NAMALWA (cell line): ENCODE measurements at regions not wholly inside any gene's neighbourhood (a gene's known extent, or its start where the extent isn't known, plus 50 kb on each side); places are given as distances from the start of the nearest gene placed in this dataset.
"Not testable (repeated sequence)": the region's sequence is repeated elsewhere in the genome, so short reads cannot be mapped to it uniquely, and the experiment has no call there.

ENCODE experiments used
- DNase-seq: peaks from one replicate; pipeline ENCODE4 v3.0.0-alpha.2; 2015; ENCODE audit warnings: low spot score

DNA sequence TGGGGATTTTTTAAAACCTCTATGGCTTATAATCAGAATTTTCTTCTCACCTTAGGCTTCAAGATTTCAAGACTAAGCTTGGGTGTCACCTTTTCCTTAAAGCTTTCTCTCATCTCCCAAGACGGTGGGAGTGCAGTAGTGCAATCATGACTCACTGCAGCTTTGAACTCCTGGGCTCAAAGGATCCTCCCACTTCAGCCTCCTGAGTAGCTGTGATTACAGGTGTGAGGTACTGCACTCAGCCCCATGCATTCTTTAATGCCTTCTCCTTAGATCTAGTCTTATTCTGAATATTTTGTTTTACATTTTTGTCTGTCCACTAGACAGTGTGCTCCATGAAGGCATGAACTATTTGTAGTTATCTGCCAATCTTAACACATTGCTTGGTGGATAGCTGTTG is 55.7 kb upstream of the FAT3 start:
- no peak for DNase-seq

DNA sequence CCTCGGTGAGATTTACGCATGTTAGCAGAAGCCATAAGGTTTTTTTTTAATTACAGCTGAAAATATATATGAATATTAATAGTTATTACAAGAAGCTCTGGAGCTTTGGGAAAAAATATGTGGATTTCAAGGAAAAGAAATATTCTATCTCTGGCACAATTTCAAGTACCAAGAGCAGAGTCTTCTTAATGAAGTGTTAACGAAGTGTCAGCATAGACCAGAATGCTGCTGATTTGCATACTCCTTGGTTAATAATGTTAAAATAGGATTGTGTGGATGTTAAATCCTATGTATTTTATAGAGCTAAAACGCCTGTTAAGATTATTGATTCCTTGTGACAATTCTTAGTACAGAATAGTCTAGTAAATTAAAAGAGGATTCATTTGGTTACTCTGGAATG is 57.0 kb upstream of the FAT3 start:
- no peak for DNase-seq

DNA sequence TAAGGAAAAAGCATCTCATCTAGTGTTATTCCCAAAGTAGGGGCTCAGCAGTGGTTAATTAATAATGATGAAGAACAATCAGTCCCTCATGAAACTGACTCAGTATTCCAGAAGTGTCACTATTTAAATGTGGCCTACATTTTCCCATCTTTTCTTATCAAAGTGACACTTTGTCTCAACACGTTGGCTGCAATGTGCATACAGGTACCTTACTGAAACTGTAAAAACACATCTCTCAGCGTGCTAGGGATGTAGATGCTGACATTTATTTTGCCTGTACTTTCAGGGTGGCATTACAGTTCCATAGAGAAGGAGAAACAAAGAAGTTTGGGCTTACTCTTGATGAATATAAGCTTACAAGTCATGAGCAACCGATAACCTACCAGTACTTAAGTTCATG is 58.3 kb upstream of the FAT3 start:
- no peak for DNase-seq

DNA sequence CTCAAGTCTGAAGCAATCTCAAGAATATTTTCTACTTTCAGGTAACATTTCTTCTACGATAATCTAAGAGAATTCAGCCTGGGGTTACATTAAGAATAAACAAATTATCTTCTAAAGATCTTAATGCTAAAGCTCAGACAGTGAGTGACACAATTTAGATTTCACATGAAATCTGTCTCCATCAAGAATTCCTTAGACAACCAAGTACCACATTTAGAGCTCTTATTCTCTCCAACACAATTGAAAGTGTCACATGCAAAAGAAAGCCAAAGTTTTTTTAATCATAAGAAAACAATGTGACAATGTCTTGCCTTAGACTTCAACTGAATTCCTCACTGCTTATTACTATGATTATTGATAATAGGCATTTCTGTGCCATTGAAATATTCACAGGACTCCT is 60.7 kb upstream of the FAT3 start:
- no peak for DNase-seq

DNA sequence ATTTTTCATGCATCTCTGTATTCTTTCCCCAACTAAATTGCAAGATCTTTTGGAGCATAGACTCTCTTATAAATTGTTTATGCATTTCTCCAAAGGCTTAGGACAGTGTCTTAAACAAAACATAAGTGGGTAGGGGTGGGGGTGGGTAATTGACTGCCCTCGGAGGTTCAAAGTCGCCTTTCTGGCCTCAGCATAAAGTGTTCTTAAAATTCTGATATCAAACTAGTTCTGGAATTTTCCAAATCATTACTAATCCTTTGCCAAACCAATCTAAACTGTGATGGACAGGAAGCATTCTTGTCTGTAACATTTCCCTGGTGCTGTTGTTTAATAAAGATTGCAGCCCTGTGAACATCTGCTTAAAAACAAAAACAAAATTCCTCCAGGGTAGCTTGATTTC is 61.8 kb upstream of the FAT3 start:
- no peak for DNase-seq

DNA sequence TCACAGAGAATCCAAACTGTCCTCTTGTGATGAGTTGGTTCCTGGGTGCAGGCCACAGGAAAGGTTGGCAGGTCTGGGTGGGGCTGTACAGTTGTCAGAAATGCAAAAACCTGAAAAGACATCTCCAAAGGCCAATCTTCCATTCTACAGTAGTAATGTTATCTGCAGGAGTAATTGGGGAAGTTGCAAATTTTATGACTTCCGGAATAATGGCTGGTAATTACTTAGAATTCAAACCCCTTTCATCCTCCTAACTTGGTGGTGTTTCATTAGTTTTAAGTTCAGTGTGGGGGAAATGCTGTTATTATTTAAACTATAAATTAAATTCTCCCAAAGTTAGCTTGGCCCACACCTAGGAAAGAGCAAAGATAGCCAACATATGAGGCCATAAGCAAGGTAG is 64.7 kb upstream of the FAT3 start:
- DNase-seq = no peak

DNA sequence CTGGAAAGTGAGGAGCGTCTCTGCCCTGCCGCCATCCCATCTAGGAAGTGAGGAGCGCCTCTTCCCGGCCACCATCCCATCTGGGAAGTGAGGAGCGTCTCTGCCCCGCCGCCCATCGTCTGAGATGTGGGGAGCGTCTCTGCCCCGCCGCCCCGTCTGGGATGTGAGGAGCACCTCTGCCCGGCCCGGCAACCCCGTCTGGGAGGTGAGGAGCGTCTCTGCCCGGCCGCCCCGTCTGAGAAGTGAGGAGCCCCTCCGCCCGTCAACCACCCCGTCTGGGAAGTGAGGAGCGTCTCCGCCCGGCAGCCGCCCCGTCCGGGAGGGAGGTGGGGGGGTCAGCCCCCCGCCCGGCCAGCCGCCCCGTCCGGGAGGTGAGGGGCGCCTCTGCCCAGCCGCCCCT is 67.2 kb upstream of the FAT3 start:
- not testable (repeated sequence) for DNase-seq

DNA sequence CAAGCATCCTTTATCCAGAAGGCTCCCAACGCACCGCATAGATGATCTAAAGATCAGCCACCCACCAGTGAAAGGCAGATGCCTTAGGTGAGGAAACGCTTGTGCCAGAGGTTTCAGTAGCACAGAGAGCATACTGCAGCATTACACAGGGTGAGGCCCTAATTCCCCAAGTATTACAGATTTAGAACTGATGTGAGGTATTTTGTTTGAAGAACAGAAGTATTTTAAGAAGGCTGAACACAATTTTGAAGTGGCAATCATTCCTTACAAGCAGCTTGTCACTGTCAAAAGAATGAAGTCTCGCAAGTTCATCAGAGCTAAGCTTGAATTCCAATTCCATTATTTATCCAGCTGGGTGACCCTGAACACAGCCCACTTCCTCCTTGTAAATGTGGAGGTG is 70.0 kb upstream of the FAT3 start:
- no peak for DNase-seq

DNA sequence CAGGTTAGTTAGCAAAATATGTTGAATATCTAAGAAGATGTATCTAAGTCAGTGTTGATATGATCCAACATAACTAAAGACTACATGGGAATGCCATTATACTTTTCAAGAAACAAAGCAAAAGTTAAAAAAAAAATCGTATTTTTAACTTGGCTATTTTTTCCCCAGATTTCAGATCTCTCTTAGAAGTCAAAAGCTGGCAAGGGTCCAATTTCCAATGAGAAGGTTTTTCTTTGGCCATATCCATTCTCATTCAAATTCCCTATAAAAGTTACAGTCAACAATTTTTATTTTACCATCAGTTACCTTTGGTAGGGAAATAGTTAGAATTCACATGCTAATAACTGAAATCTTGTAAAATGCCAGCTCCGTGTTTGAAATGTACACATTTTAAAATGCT is 70.5 kb upstream of the FAT3 start:
- DNase-seq = no peak

DNA sequence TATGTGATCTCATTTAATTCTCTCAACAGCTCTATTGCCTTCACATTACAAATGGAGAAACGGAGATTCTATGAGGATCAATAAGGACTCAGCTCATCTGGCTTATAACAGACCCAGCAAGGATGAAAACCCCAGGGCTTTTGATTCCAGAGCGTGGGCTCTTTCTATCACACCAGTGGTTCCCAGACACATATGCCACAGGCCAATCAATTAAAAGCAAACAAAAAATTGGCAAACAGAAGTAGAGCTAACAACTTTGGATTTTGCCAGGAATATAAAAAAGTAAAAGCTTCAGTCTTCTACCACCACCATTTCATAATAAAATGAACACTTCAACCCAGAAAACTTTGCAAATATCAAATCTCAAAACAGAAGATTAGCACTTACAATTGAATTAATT is 71.1 kb upstream of the FAT3 start:
- DNase-seq = no peak

DNA sequence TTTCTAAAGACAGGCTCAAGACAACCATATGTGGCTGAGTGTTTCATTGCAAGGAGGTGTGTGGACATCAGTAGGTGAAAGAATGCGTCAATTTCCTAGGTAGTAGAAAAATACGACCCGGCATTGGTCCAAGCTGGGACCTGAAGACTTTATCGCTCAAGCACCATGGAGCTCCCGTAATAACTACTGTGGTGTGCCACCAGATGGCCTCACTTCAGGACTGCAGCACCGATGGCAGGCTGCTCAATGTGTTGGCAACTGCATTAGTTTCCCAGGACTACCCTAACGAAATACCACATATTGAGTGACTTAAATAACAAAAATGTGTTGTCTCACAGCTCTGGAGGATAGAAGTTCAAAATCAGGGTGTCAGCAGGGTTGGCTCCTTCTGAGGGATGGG is 72.4 kb upstream of the FAT3 start:
- DNase-seq = peak; percentile 6

DNA sequence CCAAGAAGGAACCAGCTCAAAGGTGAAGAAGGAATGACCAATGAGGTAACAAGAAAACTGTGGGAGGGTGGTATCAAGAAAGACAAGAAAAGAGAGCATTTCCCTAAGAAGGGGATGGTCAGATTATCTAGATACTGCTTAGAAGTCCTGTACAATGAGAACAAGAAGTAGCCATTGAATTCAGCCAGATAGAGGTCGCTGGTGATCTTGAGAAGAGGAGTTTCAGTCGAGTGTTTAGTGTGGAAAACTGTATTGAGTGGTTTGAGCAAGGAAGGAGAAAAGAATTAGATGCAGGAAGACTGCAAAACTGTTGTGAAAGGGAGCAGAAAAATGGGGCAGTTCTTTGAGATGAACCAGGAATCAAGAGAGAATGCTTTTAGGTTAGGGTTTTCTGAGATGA is 74.6 kb upstream of the FAT3 start:
- no peak for DNase-seq

DNA sequence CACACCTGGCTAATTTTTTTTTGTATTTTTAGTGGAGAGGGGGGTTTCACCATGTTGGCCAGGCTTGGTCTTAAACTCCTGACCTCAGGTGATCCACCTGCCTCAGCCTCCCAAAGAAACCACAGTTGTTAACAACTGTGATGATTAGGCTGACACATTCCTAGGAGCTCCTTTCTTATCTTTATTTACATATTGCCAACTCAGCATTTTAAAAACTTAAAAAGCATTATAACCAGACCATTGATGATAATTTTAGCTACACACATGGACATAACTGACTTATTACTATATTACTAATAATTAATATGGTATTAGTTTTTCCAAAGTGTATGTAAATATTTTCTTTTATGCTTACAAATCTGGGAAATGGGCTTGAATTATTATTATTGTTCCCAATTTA is 82.9 kb upstream of the FAT3 start:
- no peak for DNase-seq

DNA sequence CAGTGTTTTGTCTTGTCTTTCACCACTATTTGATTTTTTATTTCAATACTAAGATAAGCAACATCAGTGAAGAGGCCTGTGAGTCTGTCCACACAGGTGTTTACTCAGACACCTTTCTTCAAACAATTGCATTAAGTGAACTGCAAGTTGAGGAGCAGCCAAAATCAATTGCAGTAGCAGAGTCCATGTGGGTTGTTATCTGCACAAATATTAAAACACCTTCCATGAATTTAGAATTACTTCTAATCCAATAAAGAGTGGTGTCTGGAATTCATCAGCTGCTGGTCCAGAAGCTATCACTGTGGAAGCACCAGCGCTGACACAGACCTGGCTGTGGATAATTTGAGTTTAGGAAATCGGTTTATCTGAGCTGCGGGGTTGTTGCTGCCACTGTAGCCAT is 83.5 kb upstream of the FAT3 start:
- DNase-seq = no peak

DNA sequence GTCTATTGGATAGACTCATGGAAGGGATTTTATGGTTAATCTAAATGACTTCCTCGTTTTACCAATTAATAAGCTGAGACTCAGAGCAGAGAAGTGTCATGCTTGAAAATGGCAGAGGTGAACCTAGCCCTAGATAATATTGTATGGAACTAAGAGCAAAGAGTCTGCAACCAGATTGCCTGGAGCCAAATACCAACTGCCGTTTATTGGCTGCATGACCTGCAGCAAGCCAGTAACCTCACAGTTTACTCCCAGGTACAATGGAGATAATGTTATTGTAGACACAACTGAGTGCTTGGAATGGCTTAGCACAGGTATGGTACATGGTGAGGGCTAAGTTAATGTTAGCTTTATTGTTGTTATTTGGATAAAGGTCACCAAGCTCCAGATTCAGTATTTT is 84.6 kb upstream of the FAT3 start:
- DNase-seq = no peak

DNA sequence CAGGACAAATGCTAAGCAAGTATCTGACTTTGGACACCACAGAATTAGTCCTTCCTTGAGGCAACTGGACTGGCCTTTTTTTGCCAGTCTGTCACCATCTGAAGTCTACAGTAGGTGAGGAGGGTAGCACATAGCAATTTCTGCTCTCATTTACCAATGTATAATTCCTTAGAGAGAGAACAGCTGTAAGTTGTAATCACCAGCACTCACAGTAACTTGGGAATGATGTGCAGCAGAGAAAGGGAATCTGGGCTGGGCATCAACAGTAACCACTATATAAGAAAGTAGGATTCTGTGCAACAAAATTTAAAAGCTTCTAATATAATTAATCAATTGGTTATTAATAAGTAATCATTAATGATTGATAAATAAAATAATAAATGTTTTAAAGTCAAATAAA is 86.3 kb upstream of the FAT3 start:
- DNase-seq = no peak

DNA sequence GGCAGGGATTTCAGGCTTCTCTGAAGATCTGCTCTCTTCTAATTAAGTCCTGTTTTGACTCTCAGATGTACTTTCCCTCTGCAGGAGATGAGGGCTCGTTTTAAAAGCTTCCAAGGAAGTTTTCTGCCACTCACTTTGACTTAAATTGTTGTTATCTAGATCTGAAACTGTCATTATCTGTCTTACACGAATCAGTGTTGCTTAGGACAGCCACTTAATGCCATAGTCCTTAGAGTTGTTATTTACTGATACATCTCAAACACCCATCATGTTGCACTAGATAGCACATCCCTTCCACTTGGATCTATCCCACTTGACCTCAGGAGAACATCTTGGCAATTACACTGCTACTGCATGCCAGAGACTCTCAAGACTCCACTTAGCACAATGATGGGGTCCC is 86.9 kb upstream of the FAT3 start:
- no peak for DNase-seq

DNA sequence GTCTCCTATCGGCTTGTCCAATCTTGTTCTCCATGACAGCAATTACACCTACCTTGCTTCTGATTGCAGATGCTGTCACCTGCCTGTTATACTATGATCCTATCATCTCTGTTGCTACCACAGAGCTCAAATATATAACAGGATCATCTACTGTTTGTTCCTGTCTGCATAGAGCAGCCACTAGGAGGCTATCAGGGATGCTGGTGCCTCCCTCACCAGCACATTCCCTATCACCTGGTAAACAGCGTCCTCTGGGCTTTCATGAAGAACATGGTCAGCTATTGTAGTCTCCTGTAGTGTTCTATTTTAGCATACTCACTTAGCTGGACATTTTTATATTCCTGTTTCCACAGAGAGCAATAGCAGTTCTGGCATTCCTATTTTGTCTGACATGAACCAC is 87.8 kb upstream of the FAT3 start:
- no peak for DNase-seq

DNA sequence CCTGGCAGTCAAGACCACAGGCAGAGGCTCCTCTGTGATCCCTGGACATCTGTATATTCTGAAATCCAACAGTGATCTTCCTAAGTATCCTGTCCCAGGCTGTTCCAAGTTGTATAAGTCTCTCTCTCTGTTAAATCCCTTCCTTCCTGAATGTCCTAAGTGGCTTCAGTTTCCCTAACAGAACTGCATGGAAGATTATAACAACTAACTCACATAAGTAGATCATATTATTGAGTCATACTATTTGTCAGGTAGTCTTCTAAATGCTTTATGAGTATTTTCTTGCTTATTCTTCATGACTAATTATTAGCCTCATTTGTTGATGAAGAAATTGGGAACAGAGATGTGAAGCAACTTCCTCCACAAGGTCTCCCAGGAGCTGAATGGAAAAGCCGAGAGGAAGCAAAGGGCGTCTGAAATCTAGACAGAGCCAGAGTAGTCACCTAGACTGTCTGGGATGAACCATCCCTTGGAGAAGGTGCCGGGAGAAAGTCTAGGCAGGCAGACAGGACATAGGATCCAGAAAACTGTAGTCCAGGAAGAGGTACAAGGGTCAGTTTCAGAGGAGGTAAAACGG is 93.2 kb upstream of the FAT3 start:
- no peak for DNase-seq

DNA sequence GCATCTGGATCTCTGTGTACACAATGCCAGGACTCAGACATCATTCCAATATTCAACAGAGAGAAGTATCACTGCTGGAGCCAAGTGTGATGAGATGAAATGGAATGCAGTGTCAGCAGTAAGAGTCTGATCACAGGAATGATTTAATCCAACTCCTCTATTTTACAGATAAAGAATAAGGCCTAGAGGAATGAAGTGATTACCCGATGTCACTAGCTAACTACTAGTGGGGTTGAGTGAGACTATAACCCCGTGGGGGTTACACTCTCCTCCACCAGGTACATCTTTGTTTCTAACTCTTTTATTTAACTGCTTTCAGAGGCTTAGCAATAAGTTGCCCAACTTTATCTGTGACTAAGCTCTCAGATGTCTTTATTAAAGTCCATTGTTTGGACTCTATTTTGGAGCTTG is 94.2 kb upstream of the FAT3 start:
- no peak for DNase-seq

DNA sequence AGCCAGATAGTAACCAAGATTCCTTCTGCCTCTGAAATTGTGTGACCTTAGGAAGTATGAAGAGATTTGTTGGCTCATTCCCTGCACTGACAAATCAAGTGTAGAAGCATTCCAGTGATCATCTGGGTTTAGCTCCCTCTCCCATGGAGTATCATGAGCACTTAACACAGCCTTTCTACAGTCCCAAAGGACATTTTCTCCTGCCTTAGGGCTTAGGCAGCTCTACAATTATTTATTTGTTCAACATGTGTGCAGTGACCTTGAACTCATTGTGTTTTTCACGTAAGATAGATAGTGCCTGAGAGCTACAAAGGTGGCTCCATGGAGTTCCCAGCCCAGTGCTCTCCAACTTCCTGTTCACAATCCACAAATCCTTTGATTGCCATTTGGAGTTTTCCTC is 94.8 kb upstream of the FAT3 start:
- no peak for DNase-seq

DNA sequence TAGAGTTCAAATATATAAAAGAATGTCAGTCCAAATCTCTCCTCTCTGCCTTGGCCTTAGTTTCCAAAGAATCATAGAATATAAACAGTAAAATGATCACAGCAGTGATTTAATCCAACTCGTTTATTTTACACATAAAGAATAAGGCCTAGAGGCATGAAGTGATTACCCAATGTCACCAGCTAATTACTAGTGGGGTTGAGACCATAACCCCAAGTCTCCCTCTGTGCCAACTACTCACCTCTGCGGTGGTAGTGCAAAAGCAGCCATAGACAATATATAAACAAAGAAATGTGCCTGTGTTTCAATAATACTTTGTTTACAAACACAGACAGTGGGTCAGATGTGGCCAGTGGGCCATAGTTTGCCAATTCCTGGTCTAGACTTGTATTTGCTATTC is 96.6 kb upstream of the FAT3 start:
- no peak for DNase-seq

DNA sequence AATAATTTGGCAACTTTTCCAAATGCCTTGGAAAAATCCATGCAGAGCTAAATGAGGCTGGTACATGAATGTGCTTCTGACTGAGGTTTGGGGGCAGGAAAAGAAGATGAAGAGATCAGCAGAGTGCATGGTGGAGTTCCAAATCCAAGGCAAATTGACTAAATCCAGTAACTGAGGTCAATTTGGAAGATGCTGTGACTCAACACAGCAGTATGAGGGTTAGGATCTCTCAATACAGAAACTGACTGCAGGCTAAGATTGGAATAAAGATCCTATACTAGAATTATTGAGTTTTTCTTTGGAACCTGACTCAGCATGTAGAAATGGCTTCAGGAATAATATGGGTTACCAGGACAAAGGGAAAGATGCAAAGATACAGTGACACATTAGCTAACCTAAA is 99.3 kb upstream of the FAT3 start:
- DNase-seq = no peak

DNA sequence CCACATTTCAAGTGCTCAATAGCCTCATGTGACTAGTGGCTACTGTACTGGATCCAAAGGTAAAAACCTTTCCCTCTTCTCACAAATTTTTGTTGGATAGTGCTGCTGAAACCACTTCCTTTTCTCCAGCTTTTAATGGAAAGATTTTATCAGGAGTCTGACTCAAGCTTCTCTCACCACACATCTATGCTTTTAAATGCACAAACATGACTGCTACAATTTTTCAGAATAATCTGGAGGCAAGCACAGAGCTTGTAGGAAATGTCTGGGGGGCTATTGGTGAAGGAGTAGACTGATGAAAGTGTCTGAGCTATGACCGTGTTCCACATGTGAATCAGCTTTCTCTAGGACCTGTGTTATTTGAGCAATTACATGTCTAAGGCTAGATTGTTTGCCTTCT is 101.1 kb upstream of the FAT3 start:
- DNase-seq = no peak

DNA sequence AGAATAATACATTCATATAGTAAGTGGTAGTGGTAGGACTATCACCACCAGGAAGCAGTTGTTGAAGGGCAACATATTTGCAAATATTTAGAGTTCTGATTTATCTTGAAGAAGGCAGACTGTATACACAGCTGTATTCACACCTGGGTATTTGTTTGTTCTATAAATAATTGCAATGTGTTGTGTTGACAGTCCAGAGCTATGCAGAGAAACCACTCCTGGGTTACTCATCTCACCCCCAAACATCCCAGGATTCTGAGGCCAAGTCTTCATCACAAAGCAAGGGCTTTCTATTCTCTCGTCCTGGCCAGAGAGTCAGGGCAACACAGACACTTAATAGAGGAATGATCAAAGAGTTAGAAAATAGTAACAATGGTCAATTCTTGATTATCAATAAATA is 102.1 kb upstream of the FAT3 start:
- no peak for DNase-seq
